ACC112 (cell line): ENCODE measurements at regions not wholly inside any gene's neighbourhood (a gene's known extent, or its start where the extent isn't known, plus 50 kb on each side); places are given as distances from the start of the nearest gene placed in this dataset.

Experiments
- H2AFZ ChIP-seq: fragments of 200-600 bp; sonication (generic); one replicate; pipeline ENCODE4 v1.6.0; 2017; ENCODE audit warnings: antibody characterized with exemption, low read length; ENCODE audit not compliant: unreplicated experiment
- H3K27ac ChIP-seq: fragments of 200-600 bp; sonication (generic); 2 replicates; pipeline ENCODE4 v1.5.1; 2014; ENCODE audit warnings: low read depth, mild to moderate bottlenecking, antibody characterized with exemption, low read length, moderate library complexity
- H3K27me3 ChIP-seq: fragments of 200-600 bp; sonication (generic); 2 replicates; pipeline ENCODE4 v1.6.1; 2014; ENCODE audit warnings: mild to moderate bottlenecking, antibody characterized with exemption, low read length, moderate library complexity, mixed read lengths; ENCODE audit not compliant: insufficient read depth
- H3K36me3 ChIP-seq: fragments of 200-600 bp; sonication (generic); 2 replicates; pipeline ENCODE4 v1.6.1; 2016; ENCODE audit warnings: mild to moderate bottlenecking, antibody characterized with exemption, low read length, moderate library complexity, mixed read lengths; ENCODE audit not compliant: insufficient read depth
- H3K4me1 ChIP-seq: fragments of 200-600 bp; sonication (generic); one replicate; pipeline ENCODE4 v1.6.1; 2016; ENCODE audit warnings: low read length, mixed read lengths; ENCODE audit not compliant: insufficient read depth, unreplicated experiment, control insufficient read depth
- H3K4me3 ChIP-seq: fragments of 200-600 bp; sonication (generic); 2 replicates; pipeline ENCODE4 v1.5.1; 2014; ENCODE audit warnings: mild to moderate bottlenecking, low read depth, low read length
- H3K79me2 ChIP-seq: fragments of 200-600 bp; sonication (generic); one replicate; pipeline ENCODE4 v1.6.0; 2016; ENCODE audit warnings: low read length; ENCODE audit not compliant: control insufficient read depth, unreplicated experiment, insufficient read depth

DNA sequence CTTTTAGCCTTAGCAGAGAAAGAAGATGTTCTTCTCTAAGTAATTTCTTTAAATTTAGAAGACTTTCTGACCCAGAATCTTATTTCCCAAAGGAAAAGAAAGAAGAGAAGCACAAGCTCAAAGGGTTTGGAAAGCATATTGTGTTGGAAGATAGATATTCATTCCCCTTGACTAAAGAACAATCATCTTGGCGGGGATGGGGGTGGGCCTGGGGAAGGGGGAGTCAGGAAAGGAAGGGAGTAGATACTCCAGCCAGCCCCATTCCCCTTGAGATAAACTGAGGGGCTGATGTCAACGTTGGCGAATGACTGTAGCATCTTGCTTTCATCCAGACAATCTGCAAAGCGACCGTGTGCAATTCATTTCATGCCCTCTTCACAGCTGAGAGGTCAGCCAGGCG is 66.5 kb upstream of the SIPA1L2 start:
- no peaks in the 10 kb centered on the region for H3K4me1 ChIP-seq
- H3K79me2 ChIP-seq = no peaks in the 10 kb centered on the region
- H3K4me3 ChIP-seq = no peak overlapping the region
- H3K27ac ChIP-seq = no peak overlapping the region
- no peaks in the 10 kb centered on the region for H3K36me3 ChIP-seq
- peaks cover 31% of the 10 kb centered on the region for H3K27me3 ChIP-seq
- no peak overlapping the region for H2AFZ ChIP-seq

DNA sequence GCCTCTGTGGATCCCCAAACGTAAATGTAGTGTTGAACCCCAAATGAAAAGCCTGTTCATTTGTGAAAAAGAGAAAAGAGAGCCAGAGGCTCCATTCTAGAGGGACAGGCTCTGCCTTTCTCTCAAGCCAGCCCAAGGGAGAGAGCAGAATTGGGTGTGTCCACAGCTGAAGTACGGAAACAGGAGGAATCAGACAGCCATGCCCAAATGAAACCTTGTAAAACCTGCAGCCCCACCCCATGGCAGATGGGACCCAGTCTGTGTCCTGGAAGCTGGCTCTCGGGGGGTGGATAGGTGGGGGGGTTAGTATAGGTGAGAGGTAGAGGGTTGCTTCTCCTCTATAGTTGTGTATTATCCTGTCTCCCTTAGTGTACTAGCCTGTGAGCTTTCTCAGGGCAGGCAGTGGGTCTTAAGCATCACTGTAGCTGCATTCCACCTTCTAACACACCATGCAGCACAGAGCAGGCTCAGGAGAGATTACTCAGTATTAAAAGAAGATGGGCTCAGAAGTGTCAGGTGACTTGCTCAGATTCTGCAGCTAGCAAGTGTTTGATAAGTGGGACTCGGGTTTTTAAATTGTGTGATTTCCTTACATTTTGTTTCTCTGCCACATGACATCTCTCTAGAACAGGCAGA is 67.4 kb upstream of the SIPA1L2 start:
- no peak overlapping the region for H2AFZ ChIP-seq
- H3K27me3 ChIP-seq = peaks cover 25% of the 10 kb centered on the region
- no peaks in the 10 kb centered on the region for H3K79me2 ChIP-seq
- H3K4me3 ChIP-seq = no peak overlapping the region
- no peaks in the 10 kb centered on the region for H3K36me3 ChIP-seq
- no peak overlapping the region for H3K27ac ChIP-seq
- no peaks in the 10 kb centered on the region for H3K4me1 ChIP-seq

DNA sequence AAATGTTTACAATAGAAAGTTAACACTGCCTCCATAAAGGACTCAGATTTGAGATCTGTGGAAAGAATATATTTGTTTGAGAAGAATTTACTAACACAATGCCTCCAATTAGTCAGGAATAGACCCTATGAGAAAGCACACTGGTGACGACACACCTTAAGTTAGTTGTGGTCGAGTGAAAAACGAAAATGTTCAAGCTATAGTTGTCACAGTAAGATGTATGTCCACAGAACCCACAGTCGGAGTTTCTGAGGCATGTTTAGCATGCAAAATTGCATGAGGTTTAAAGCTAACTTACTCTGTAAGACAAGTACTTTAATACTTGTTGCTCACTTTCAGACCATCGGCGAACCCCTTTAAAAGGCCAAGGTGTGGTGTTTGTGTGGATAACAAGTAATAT is 69.9 kb upstream of the SIPA1L2 start:
- H3K36me3 ChIP-seq = no peaks in the 10 kb centered on the region
- no peak overlapping the region for H2AFZ ChIP-seq
- peaks cover 9% of the 10 kb centered on the region for H3K4me1 ChIP-seq
- H3K27ac ChIP-seq = no peak overlapping the region
- no peaks in the 10 kb centered on the region for H3K79me2 ChIP-seq
- peaks cover 5% of the 10 kb centered on the region; the same call in 1 of the 2 replicates for H3K27me3 ChIP-seq
- H3K4me3 ChIP-seq = no peak overlapping the region

DNA sequence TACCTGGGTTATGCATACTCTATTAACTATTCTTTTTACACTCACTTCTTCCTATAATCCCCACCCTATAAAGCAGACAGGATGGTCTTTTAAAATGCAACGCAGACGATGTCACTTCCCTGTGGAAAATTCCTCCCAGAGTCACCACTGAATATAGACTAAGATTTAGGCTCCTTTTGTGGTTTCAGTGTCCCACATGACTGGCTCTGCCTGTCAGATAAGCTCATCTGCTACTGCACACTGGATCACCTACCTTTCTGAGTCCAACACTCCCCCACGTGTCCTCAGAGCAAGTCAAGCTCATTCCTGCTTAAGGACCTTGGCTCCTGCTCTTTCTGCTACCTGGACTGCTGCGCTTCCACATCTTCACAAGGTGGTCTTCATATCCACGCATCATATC is 73.0 kb upstream of the SIPA1L2 start:
- Histone ChIP-seq H3K27ac (no peak overlapping the region), H3K36me3 (no peaks in the 10 kb centered on the region), H3K79me2 (no peaks in the 10 kb centered on the region), H3K4me3 (no peak overlapping the region), H3K27me3 (no peaks in the 10 kb centered on the region), H3K4me1 (peaks cover 21% of the 10 kb centered on the region), H2AFZ (no peak overlapping the region)

DNA sequence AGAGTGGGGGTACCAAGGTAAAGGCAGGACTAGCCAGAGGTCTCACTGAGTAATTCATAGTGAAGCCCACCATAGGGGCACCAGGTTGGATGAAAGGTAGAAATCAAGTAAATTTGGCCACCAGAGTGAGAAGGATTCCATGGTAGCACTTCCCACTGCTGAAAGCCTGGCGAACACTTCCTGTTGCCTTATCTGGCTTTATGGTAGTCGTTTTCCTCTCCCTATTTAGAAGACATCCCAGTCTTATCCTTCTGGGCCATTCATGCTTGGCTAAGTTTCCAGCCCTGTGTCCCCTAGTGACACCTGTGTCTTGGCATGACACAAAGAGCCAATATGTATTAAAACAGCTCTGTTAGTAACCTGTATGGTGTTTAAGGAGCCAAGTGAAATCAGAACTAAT is 74.3 kb upstream of the SIPA1L2 start:
- peak overlapping the region; percentile 61 for H3K27ac ChIP-seq
- H3K4me1 ChIP-seq = peaks cover 21% of the 10 kb centered on the region
- H3K79me2 ChIP-seq = no peaks in the 10 kb centered on the region
- no peaks in the 10 kb centered on the region for H3K27me3 ChIP-seq
- peak overlapping the region; percentile 10 for H2AFZ ChIP-seq
- H3K4me3 ChIP-seq = peak overlapping the region; percentile 15; the same call in 1 of the 2 replicates
- no peaks in the 10 kb centered on the region for H3K36me3 ChIP-seq

DNA sequence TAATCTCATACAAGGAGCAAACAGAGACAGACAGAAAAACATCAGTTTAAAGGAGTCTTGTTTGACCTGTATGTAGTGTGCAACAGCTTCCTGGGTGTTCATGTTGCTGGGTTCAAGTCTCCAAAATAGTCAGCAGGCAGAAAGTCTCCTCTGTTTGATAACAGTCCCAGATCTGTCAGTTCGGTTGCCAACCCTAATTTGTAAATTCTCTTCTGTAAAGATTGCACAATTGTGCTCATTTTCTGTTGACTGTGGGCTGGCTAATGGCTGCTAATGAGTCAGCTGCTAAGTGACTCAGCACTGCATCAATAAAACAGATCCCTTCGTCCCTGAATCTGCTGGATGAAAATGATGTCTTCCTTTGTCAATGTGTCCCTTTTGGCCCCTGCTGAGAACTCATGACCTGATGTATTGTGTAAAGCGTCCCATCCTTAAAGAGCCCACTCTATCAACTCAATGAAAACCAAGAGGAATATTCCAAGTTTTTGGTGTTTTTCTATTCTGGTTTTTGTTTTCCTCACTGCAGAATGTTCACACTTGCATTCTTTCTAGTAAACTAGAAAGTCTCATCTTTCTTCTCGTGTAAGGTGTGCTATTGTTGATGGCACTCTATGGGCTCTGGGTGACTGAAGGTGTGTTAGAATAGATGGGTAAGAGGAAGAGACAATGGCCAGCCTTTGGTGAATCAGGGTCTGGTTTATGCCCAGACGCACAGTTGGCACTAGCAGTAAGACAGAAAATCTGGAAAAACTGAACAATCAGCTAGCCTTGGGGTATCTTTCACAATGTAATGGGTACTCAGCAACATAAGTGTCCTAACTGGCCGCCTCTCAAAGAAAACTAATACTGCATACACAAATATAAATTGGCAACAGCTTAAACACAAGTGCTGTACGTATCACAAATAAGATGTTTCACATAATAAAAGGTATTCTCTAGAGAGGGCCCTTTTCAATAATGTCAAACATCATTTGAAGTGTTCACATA is 75.1 kb upstream of the SIPA1L2 start:
- Histone ChIP-seq H3K4me1 (peaks cover 21% of the 10 kb centered on the region), H3K27ac (peak overlapping the region; percentile 61), H2AFZ (peak overlapping the region; percentile 16), H3K36me3 (no peaks in the 10 kb centered on the region), H3K27me3 (no peaks in the 10 kb centered on the region), H3K4me3 (peak overlapping the region; percentile 17; the same call in 1 of the 2 replicates), H3K79me2 (no peaks in the 10 kb centered on the region)

DNA sequence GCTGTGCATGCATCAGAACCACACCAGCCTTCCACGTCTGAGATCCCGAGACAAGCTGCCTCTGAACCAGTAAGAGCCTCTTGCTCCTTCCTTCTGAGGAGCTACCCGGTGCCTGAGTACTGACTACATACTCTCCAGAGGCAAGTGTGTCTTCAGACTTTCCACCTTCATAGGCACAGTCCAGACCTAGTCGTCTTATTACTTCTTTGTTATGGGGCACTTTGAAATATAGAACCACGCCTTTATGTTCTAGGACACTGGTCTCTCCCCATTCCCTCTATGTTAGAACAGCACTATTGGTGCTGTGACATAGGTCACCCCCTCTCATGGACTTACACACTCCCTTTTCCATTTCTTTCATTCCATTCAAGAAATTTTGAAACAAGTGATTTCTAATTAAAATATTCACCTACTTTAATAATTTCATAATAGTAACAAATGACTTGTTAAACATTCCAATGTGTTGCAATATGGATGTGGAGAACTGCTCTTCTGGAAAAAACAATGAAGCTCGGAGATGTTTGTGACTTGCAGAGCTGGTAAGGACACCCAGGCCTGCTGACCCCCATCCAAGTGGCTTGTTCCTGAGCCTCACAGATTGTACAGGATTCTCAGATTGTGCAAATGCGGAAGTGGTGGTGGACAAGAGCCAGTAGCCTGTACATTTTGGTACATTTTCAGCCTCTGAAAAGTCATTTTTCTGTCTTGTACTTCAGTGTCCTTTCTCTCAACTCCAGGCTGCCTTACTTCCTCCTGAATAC is 76.1 kb upstream of the SIPA1L2 start:
- Histone ChIP-seq H3K79me2 (no peaks in the 10 kb centered on the region), H3K4me3 (no peak overlapping the region), H3K27ac (peak overlapping the region; percentile 61; the same call in 1 of the 2 replicates), H3K36me3 (no peaks in the 10 kb centered on the region), H3K27me3 (no peaks in the 10 kb centered on the region), H2AFZ (no peak overlapping the region), H3K4me1 (peaks cover 21% of the 10 kb centered on the region)

DNA sequence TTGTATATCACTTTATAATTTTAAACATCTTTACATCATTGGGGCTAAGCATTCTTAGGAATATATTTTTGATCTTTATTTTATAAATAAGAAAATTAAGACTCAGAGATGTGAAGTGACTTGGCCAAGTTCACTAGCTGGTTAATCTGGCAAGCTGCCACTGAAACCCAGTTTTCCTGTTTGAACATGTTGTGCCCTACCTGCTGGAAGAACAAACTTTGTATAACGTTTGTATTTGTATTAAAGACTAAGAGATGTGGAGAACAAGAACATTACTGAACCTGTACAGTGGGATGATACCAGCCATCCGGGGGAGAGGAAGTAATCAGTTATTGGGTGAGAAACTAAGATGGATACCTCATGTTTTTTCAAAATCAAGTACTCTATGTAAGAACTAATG is 77.2 kb upstream of the SIPA1L2 start:
- H2AFZ ChIP-seq = no peak overlapping the region
- H3K79me2 ChIP-seq = no peaks in the 10 kb centered on the region

DNA sequence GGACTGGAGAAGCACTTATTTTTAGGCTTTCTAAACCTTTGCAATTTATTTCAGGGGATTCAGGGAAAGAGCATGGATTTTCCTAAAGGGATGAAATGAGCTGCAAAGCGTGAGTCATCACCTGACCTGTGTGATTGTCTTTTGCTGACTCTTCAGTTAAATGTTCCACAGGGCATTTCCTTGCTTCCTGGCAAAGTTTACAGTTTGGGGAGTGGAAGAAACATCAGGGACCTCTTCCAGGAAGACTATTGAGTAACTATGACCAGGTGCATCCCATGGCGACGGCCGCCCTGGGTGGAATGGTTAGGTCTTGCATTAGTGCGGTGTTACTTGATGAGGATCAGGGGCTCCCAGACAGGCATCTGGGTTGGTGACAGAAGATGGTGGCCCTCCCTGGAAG is 79.5 kb upstream of the SIPA1L2 start:
- no peak overlapping the region for H3K27ac ChIP-seq
- H2AFZ ChIP-seq = no peak overlapping the region
- peaks cover 17% of the 10 kb centered on the region for H3K4me1 ChIP-seq
- H3K4me3 ChIP-seq = no peak overlapping the region
- H3K27me3 ChIP-seq = no peaks in the 10 kb centered on the region
- no peaks in the 10 kb centered on the region for H3K36me3 ChIP-seq
- H3K79me2 ChIP-seq = no peaks in the 10 kb centered on the region

More for the DNA sequence above, 77.2 kb upstream of the SIPA1L2 start:
- Histone ChIP-seq H3K4me1 (peaks cover 21% of the 10 kb centered on the region), H3K36me3 (no peaks in the 10 kb centered on the region), H3K27ac (no peak overlapping the region), H3K27me3 (no peaks in the 10 kb centered on the region), H3K4me3 (no peak overlapping the region)

DNA sequence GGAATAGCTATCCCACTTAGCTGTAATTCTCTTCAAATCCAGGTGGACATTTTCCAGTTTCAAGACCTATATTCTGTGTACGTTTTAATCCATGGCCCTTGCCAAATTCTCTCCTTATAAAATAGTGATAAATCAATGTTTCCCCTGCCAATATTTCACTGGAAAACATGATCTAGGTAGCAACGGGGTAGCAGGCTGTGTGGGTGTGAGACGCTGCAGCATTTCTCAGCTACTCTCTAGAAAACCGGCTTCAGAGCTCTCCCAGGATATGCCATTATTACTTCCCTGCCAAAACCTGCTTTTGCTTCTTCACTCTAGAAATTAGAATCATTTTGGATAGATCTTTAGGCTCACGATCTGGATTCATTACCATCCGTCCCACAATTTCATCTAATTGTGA is 82.1 kb upstream of the SIPA1L2 start:
- H3K4me3 ChIP-seq = no peak overlapping the region
- no peaks in the 10 kb centered on the region for H3K27me3 ChIP-seq
- H3K36me3 ChIP-seq = no peaks in the 10 kb centered on the region
- H3K79me2 ChIP-seq = no peaks in the 10 kb centered on the region
- no peak overlapping the region for H2AFZ ChIP-seq
- no peak overlapping the region for H3K27ac ChIP-seq
- no peaks in the 10 kb centered on the region for H3K4me1 ChIP-seq
